HPDE6-E6E7 (cell line): ENCODE measurements at regions not wholly inside any gene's neighbourhood (a gene's known extent, or its start where the extent isn't known, plus 50 kb on each side); places are given as distances from the start of the nearest gene placed in this dataset.
"Not testable (repeated sequence)": the region's sequence is repeated elsewhere in the genome, so short reads cannot be mapped to it uniquely, and the experiment has no call there.

Source experiments
- DNase-seq: peaks from one replicate; pipeline ENCODE4 v3.0.0; 2011; ENCODE audit warnings: missing footprints; ENCODE audit errors: extremely low spot score

DNA sequence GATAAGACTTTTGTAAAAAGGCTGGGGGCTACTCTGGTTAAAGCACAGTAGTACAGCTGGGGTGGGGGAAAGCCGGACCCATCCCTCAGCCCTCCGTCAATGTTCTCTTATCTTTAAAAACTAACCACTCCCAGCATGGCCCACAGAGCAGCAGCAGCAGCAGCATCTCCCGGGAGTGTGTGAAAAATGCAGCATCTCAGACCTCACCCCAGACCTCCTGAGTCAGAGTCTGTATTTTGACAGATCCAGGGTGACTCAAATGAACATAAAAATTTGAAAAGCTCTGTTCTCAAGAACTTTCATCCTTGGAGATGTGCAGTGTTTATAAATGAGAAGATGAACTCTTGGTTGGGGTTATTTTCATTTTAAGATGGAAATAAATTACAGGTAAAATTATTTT, 277.7 kb upstream of the ECI2 start:
- no peak for DNase-seq

DNA sequence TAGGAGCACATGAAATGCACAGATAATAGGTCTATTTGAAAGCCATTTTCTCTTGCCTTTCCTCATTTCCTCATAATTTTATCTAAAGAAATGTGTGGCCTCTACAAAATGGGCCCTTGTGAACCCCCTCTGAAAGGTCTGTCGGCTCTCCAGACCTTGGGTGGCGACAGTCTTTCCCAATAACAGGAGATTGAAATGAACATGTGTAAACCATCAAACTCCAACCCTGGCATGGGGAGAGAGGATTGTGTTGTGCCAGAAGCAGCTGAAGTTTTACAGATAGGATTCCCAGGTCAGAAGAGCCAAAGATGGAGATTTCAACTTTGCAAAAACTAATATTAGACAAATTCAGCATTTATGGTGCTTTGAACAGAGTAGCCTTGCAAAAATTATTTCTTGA, 277.1 kb upstream of the ECI2 start:
- no peak for DNase-seq

DNA sequence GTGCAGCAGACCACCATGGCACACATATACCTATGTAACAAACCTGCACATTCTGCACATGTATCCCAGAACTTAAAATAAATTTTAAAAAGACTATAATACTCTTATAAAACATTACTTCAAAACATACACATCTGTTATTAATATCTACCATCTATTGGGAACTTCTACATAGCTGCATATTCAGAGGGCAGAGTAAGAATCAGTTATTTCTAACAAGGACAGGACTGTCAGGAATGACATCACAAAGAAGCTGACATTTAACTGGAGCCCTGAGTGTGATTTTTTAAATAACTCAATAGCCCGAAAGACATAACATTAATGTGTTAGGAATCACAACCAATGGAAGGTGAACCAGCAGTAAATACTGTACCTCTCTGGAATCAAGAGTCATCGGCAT, 276.7 kb upstream of the ECI2 start:
- DNase-seq, result no peak

DNA sequence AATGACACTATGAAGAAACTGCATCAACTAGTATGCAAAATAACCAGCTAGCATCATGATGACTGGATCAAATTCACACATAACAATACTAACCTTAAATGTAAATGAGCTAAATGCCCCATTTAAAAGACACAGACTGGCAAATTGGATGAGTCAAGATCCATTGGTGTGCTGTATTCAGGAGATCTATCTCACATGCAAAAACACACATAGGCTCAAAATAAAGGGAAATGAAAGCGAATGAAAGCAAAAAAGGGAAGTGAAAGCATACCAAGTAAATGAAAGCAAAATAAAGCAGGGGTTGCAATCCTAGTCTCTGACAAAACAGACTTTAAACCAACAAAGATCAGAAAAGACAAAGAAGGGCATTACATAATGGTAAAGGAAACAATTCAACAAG, 272.3 kb upstream of the ECI2 start:
- DNase-seq, result not testable (repeated sequence)

DNA sequence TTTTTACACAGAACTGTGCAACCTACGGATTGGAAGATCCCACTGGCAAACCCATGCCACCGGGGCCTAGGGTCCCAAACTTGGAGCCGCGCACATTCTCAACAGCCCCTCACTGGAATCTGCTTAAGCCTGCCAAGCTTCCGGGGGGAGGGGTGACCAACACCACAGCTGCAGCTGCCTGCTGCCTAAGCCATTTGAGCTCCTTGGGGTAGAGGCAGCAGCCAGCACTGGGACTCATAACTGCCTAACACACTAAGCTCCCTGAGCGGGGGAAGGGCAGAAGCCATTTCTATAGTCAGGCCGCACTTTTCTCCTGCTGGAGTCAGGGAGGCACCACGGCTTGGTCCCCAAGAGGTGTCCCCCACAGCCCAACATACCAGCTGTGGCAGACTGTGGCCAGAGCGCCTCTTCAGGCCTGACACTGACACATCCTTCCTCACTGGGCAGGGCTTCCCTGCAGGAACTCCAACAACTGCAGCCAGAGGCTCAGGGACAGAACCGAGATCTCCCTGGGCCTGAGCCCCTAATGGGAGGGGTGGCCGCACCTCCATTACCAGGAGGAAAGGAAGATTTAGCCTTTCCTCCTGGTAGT, 270.3 kb upstream of the ECI2 start:
- no peak for DNase-seq

DNA sequence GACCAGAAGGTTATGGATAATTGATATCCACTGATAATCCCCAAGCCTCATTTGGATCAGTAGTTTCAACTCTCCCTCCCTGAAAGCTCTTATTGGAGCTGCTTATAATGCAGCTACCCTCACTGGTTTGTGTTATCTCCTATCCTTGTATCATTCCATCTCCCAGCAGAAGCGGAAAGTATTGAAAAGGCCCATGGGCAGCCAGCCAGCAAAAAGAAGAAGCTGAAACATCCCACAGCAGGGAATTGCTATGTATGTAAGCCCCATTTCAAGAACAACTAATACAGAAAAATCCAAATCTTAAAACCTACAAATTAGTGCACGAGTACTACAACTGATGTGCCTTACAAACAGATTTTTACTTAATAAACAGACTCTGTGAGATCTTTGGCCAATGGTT, 269.0 kb upstream of the ECI2 start:
- DNase-seq, result no peak

DNA sequence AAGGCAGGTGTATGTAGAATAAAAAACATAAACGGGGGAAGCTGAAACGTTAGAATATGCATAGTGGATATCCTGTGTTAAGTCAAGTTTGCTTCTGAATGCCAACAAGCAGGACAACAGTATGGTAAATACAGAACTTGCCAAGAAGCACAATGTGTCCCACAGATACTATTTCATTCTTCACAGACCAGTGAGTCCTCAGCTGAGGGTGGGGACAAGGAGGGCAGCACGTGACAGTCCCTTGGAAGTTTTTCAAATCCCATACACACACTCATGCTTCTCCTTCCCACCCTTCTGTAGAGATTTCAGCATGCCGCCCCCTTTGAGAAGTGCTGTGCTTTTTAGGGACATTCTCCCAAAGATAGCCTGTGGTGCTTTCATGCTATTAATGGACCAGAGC, 268.5 kb upstream of the ECI2 start:
- no peak for DNase-seq

DNA sequence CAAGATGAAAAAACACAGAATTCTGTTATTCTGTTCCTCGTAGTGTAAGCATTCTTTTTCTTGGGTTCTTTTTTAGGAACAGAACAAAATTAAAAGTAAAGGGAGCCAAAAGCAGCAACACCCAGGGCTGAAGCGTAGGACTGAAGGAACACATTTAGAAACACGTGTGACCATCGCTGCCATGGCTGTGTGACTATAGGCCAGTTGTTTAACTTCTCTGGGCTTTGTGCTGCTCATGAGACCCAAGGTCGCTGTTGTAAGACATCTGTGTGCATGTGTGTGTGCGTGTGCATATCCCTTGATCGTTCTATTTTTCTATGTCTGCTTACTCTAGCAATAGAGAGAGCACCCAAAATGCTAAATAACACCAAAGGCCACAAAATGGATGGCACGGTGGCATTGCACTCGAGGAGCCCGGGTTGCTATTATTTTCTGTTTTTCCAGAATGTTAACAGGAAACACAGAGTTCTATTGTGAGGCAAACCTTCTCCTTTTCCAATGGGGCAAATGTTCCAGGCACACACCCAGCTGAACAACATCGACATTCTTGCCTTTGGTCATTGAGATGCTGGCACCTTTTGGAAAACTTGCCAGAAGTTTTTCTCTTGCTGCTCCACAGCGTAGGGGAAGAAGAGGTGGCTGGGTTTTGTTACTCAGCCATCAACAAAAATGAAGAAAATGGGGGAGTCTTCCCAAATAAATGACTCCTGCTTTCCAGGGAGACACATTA, 267.8 kb upstream of the ECI2 start:
- no peak for DNase-seq

DNA sequence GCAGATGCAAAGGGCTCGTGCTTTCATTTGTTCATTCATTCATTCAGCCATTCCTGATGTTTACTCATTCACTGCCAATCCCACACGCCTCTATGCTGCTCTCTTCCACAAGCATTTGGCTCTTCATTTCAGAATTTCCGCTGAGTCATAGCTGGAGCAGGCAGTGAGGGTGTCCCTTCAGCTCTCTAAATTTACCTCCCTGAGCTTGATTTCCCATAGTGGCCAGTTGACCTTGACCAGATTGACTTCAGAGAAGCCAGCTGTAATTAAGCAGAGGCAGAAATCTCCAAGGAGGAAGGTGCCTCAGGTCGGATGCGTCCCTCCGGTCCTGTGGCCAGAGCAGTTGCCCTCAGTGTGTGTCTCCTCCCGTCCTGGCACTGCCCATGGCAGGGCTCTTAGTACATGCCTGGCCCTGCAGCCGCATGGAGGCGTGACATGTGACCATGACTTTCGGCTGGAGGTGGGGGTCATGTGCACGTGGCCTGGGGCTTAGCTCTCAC, 267.2 kb upstream of the ECI2 start:
- no peak for DNase-seq

DNA sequence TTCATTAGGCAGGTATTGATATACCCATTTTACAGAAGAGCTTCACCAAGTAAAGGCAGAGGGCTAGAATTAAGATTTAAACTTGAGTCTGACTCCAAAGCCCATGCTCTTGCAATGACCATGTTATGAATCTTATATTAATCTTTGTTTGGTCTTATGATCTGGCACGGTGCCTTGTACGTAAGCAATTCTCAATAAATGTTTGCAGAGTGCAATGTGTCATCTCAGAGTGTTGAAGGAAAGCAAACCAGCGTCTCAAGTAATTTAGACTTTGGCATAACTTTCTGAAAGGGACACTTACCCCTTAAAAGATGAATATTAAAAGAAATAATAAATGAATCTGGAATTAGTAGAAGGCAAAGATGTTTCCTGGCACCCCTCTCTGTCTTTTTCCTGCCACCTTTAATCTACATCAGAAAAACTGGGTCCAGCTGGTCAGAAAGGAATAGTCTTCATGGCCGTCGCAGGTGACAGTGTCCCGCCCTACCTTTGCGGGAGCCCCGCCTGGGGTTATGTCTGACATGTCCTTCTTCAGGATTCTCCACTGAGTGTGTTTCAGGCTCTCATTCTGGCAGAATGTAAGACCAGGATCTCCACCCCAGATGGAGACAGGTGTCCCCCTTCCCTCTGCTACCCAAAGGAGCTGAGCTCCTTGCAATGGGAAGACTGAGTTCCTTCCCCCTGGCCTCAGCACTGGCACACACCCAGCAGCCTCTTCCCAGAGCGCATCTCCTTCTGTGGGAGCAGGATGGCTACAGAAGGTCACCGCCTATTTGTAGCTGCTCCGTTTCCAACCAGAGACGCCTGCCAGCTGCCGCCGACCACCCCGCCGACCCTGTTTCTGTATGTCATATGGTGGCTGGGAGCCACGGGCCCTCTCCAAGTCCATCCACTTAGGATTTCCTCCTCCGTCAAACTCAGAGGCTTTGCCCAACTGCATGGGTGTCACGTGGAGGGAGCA, 266.3 kb upstream of the ECI2 start:
- no peak for DNase-seq

DNA sequence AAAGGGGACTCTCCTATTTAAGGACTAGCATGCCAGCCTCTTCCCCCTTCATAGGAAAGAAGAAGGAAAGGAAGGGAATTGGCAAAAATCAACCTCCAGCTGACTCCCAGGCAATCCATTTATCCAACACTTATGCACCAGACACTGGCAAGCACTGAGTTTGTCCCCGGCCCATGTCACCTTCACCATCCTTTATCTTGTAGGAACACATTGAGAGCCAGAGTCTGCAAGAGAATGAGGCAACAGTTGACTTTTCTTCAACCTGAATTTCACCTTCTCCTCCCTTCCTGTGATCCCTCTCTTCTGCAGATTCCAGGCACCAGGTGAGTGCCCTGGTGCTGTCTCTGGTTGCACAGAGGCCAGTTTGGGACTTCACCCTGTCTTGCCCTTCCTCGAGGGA, 264.3 kb upstream of the ECI2 start:
- no peak for DNase-seq

DNA sequence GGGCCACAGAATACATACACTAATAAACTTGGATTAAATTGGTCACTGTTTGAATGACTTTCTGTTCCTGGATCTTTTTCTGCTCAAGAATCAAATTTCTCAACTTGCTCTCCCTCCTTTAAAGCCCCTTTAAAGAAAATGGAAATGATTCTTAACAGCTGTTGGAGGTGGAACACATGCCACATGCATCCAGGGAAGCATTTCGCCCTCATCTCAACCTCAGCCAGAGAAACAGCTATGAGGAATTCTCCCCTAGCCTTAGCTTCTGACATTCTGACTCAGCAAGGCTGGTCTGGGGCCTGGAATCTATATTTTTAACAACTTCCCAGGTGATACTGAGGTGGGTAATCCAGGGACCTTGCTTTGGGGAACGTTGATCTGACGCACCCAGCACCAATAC, 263.4 kb upstream of the ECI2 start:
- DNase-seq, result no peak

DNA sequence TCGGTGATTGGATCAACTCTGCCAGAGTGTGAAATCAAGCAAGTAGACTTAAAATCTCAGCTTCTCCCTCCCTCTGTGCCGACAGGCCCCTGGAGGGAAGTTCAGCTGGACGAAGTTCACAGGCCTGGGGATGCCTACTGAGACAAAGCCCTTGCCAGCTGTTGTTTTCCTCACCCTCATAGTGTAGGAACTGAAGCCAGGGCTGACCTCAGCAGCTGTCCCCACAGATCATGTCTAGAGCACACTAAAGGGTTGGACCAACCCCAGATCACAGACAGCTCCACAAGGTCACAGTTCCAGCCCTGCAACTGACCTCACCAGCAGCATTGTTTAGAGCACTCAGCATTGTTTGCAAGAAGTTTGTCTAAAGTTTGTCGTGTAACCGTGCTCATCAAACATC, 261.9 kb upstream of the ECI2 start:
- no peak for DNase-seq

DNA sequence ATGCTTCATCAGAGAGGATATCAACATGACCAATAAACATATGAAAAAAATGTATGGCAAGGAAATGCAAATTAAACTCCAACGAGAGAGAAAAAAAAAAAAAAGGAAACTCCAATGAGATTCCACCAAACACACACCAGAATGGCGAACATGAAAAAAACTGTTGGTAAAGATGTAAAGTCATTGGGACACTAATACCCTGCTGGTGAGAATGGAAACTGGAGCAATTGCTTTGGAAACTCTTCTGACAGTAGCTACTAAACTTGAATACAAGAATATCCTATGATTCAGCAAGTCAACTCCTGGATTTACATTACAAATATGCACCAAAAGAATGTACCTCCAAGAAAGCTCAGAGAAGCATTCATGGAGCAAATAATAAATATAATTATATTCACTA, 260.7 kb upstream of the ECI2 start:
- no peak for DNase-seq

DNA sequence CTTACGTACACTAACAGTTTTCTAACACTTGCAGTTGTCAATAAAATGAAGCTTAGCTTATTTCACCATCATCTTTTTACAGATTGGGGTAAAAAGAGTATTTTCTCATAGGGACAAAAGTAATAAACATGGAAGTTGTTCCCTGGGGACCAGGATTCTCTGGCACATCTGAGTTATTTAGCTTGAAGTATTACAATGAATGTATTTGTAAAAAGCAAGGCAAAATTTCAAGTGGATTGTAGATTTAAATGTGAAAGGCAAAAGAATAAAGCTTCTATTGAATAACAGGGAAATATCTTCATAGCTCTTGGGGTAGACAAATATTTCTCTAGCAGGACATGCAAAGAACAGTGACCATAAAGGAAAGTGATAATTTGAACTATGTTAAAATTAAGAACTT, 260.0 kb upstream of the ECI2 start:
- no peak for DNase-seq

DNA sequence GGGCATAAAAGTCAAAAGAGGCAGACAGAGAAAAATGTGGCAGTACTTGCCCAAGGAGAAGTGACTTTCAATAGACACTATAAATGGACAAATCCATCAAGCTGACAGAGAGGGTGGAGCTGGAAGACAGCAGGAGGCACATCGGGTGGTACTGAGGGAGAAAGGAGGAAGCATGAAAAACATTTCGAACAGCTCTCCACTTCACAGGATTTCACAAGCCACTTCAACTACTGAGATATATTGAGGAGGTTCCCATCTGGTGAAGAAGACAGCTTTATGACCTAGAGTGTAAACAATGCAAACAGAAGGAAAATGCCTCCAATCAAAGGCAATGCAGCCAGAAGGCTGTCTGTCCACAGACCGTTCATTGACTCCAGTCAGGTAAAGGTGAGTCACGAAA, 259.4 kb upstream of the ECI2 start:
- DNase-seq, result no peak

DNA sequence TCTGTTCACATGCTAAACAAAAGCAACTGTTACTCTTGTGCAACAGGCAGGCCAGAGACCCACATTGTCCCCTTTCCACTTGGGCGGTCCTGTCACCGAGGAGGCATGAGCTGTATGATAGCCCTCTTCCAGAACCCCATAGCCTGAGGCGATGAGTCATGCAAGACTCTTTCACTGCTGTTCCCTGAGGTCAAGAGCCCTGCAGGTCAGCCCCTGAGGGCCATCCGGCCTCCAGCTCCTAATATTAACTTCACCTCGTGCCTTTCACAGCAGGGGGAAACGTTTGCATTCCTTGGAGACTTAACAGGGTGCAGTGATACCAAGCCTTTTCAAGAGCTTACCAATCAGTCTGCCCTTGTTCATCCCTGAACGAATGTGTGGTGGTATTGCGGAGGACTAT, 253.3 kb upstream of the ECI2 start:
- no peak for DNase-seq

DNA sequence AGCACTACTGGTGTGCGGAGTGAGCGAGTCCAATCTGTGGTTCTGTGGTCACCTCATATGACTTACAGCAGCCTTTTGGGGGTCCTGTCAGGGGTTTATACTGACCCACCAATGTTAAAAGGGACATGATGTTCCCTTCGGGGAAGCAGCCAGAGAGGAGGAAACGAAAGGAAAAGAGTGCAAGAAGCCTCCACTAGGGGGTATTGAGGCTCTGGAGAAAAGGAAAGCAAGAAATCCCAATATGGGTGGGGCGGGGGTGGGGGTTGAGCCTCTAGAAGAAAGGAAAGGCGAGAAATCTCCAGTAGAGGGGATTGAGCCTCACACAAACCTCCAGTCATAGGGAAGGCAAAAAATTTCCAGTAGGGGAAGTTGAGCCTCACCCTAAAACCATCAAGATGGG, 249.3 kb upstream of the ECI2 start:
- DNase-seq, result no peak

DNA sequence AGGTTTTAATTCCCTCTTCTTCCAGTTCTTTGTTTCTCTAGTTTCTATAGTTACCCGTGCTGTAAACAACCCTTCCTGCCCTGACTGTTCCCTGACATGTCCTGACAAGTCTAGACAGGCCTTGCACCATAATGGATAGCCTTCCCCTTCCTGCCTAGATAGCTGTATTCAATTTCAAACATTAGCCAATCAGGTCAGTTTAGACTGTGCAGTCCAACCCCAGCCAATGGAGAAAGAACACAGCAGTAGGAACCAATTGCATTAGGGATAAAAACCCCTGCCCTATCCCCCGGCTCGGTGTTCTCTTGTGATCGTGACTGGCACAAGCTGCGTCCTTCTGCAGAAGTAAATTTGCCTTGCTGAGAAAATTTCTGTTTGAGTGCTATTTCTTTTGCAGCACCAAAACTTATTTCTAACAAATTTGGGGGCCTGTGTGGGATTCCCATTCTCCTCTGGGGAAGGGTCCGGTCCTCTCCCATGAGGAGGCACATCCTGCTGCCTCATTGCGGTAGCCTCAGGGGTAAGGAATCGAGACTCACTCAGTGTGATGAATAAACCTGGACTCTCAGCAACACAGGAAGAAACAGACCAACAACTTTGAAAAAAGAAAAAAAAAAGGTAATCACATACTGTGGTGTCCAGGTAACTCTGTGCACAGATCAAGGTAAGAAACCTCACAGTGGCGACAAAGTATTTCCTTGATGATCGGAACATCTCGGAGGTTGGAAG, 248.7 kb upstream of the ECI2 start:
- DNase-seq, result no peak

DNA sequence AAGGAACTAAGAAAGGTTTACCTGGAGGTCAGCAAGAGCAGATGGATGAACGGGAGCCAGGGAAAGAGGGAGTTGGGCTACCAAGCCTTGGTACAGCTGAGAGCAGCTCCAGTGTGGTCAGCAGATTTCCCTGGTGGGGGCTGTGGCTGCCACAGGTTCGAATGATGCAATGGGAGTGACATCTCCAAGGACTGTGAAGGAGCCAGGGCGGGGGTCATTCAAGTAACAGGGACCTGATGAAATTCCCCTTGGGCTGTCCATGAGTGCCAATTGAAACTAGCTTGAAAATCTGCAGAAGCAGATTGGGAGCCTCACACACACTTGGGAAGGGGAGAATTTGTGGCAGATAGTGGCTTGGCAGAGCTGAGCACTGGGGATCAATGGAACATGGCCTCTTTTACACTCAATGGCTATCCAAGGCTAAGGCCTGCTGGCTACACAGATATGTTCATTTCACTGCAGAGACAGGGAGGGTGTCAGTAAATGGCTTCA, 247.0 kb upstream of the ECI2 start:
- DNase-seq, result no peak

DNA sequence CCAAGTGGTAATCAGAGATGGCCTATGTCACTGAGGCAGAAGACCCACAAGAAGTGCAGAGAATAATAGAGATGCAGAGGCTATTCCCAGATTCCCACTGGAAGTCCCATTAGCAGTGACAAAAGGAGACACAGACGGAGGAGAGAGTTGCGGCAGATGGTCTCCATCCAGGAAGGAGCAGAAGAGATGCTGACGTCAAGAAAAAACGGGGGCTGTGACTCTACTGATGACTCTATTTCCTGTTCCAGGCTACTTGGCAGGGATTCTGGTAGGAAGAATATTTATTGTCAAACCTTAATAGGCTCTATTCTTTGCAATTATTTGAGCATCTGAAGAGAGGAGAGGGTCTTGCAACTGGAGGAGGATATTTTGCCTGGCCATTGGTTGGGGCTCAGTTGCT, 246.0 kb upstream of the ECI2 start:
- no peak for DNase-seq

DNA sequence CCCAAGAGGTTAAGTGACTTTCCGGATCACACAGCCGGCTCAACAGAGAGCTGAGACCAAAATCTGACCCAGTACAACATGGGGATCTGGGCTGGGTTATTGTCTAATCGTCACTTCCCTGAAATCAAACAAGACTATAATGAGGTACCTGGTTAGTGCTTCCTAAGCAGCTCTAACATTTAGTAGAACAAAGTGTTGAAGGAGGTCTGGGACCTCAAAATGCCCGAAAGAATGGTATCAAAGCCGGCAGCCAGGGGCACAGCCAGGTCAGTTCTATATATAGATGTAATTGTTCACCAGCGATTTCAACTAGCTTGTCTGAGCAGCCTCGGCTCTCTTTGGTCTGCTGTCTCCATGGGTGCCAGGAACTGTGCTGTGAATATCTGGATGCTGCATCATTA, 245.5 kb upstream of the ECI2 start:
- DNase-seq, result no peak
